GM19395 (cell line): ENCODE measurements at regions not wholly inside any gene's neighbourhood (a gene's known extent, or its start where the extent isn't known, plus 50 kb on each side); places are given as distances from the start of the nearest gene placed in this dataset.
"Not testable (repeated sequence)": the region's sequence is repeated elsewhere in the genome, so short reads cannot be mapped to it uniquely, and the experiment has no call there.

ENCODE experiments used
- ATAC-seq: cut with Tn5 transposase; IDR thresholded peaks from one replicate; pipeline ENCODE4 v1.9.1; 2021; ENCODE audit warnings: mild to moderate bottlenecking, moderate library complexity; ENCODE audit not compliant: unreplicated experiment

DNA sequence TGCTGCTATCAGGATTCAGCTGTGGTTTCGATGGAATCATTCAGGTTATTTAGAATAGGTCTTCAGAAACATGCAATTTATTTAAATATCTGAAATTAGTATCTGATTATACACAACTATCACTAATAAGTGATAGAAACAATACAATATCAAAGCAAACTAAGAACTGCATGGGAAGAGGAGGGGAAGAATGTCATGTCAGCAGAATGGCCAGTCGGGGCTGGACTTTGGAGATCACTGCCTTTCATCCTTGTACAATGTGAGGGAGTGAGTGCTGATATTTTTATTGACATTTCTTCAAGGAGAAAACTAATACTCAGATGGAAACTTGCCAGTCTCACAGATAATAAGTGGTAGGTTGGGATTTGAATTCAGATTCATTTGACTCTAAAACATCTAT, 224.0 kb upstream of the LINC00305 start:
- ATAC-seq, result no peak

- not testable (repeated sequence) for ATAC-seq
Measured at GRCh38 chr18:64369830-64370440, 221.0 kb upstream of the LINC00305 start.

- no peak for ATAC-seq
Measured at GRCh38 chr18:64365106-64365505, 216.2 kb upstream of the LINC00305 start.

- no peak for ATAC-seq
Measured at GRCh38 chr18:64337673-64338072, 188.8 kb upstream of the LINC00305 start.

DNA sequence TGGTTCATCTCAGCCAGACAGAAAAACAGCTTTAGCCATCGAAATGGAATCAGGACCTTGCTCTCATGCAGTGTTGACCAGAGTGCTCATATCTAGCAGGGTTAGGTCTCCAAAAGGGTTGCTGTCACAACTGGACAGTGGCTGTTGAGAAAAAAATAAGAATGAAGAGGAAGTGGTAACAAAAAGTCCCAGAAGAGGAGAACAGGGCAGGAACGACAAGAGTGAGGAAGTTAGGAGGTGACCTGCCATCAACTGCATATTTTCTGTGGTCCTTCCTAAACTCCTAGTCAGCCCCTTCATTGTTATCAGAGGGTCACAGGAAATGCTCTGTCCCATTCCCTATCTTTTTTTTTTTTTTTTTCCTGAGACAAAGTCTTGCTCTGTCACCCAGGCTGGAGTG, 188.1 kb upstream of the LINC00305 start:
- no peak for ATAC-seq

- no peak for ATAC-seq
Measured at GRCh38 chr18:64334748-64335147, 185.9 kb upstream of the LINC00305 start.

DNA sequence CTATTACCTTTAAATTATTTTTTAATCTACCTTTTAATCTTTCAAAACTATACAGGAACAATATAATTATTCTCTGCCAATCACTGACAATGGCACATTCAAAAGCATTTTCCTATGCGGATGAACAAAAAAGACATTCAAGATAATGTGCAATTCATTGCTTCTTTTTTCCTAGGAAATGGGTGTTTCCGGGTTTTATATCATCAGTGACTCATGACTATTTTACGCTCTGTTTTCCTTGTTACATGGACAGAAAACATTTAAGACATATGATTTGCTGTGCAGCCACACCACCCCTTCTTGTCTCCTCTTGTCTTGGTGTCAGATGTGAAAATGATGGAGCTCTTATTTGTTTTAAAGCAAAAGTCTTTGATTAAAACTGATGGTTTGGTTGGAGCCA, 184.7 kb upstream of the LINC00305 start:
- ATAC-seq, result no peak

GRCh38 chr18:64332835-64333234, 183.9 kb upstream of the LINC00305 start:
- no peak for ATAC-seq

DNA sequence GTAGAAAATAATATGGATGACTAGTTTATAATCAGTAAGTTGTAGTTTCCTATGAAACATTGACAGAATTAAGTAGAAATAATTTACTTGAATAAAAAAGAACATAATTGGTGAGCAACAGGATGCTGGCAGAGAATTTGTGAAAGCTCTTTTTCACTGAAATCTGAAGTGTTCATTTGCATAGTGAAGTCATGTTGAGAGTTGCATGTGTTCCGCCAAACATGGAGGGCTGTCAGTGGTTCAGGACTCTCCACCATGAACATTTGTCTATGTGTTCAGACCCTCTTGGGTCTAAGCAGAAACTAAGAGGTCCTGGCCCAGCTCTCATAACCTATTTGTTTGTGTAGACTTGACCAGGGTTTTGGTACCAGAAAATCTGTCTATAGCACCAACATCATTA, 182.5 kb upstream of the LINC00305 start:
- no peak for ATAC-seq

- ATAC-seq, result no peak
Measured at GRCh38 chr18:64330931-64331330, 182.0 kb upstream of the LINC00305 start.

DNA sequence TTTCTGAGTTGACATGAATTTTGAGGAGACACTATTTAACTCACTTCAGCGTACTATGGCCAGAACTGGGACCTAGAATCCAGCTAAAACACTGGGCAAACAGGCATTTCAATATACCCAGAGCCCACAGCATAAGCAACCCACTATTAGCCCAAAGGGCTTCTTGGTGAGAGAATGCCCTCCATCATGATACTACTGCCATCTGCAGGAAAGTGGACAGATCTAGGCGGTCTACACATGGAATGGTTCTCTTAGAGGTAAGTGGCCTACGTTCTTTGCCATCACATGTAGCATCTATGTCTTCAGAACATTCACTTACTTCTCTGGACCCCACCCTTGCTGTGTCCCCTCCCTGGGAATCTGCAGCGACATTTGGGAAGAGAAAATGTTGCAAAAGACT, 181.3 kb upstream of the LINC00305 start:
- no peak for ATAC-seq

GRCh38 chr18:64322189-64322588, 173.3 kb upstream of the LINC00305 start:
- no peak for ATAC-seq

GRCh38 chr18:64318547-64318946, 169.7 kb upstream of the LINC00305 start:
- ATAC-seq, result no peak

- no peak for ATAC-seq
Measured at GRCh38 chr18:64311859-64312258, 163.0 kb upstream of the LINC00305 start.

GRCh38 chr18:64295839-64296238, 147.0 kb upstream of the LINC00305 start:
- ATAC-seq, result no peak

- no peak for ATAC-seq
Measured at GRCh38 chr18:64294967-64295366, 146.1 kb upstream of the LINC00305 start.

DNA sequence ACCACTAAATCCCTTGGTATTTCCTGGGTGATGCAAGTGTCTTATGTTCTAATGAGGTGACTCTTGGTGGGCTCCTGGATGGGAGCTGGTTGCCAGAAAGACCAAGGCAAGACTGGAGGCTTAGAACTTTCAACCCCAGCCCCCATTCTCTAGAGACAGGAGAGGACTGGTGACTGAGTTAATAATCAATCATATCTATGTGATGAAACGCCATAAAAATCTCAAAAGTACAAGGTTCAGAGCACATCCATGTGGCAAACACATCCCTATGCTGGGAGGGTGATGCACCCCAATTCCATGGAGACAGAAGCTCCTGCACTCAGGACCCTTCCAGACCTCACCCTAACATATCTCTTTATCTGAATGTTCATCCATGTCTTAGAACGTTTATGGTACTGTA, 139.5 kb upstream of the LINC00305 start:
- no peak for ATAC-seq

DNA sequence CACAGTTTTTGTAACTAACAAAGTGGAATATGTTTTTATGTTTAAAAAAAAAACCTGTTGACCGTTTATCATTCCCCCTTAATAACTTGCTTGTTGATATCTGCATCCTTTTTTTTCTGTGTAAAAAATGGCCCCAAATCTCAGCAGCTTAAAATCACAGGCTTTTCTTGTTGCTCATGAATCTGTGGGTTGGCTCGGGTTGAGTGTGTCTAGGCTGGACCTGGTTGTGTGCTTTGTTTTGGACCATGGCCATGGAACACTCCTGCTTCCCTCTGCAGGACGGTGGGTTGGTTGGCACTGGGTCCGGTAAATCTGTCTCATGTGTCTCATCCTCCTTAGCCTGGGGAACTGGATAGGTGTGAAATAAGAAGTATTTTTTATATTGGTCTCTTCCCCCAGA, 139.0 kb upstream of the LINC00305 start:
- ATAC-seq, result no peak

DNA sequence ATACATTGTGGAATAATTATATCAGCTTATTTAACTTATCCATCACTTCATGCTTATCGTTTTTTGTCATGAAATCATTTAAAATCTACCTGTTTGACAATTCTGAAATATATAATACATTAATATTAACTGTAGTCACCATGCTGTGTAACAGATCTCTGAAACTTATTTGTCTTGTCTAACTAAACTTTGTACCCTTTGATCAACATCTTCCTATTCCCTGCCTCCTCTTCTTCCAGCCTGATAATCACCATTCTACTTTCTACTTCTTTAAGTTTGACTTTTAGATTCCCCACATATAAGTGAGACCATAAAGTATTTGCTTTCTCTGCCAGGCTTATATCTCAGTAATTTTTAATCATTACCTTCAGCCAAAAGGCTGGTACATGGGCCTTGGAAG, 134.2 kb upstream of the LINC00305 start:
- ATAC-seq, result no peak

- no peak for ATAC-seq
Measured at GRCh38 chr18:64278026-64278425, 129.1 kb upstream of the LINC00305 start.

GRCh38 chr18:64276311-64277090, 127.6 kb upstream of the LINC00305 start:
- no peak for ATAC-seq

DNA sequence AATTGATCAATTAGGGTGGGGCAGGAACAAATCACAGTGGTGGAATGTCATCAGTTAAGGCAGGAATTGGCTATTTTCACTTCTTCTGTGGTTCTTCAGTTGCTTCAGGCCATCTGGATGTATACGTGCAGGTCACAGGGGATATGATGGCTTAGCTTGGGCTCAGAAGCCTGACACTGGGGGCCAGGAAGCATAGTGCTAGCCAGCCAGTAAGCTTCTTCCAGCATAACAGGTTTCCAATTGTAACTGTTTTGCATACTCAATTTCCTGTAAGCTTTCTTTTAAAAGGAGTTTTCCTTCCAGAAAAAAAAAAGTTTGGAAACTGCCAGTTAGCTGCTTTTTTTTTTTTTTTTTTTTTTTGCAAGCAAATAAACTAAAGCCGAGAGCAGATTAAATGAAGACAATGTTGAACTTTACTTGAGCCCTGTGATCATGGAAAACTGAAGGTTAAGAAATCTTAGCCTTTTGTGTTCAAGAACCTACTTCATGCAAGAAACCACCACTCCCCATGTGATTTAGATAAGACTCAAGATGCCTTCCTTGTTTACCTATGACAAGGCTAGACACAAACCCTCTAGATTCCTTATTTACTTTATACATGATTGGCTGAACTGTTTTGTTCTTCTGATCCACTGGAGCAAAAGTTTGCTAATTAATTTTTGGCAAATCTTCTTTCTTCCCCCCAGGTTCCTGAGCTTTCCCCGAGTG, 126.9 kb upstream of the LINC00305 start:
- no peak for ATAC-seq
